Lower leg skin (tissue), 3 donors: ENCODE measurements at regions not wholly inside any gene's neighbourhood (a gene's known extent, or its start where the extent isn't known, plus 50 kb on each side); places are given as distances from the start of the nearest gene placed in this dataset.

Experiments
- CTCF ChIP-seq, 3 donors: fragments of 450-650 bp; IDR thresholded peaks; one replicate each; pipeline ENCODE4 v1.5.1; 2016; ENCODE audit warnings: antibody characterized with exemption in 3 of 3, mild to moderate bottlenecking in 3 of 3, moderate library complexity in 2 of 3
- POLR2A ChIP-seq, 2 donors: fragments of 450-650 bp; IDR thresholded peaks; one replicate each; pipeline ENCODE4 v1.6.1; 2016 to 2017; ENCODE audit warnings: antibody characterized with exemption in 2 of 2, mild to moderate bottlenecking in 1 of 2, moderate library complexity in 1 of 2

GRCh38 chrX:8919801-8920200 is 114.1 kb downstream of the FAM9B start:
- TF ChIP-seq POLR2A (IDR thresholded peaks at IDR 0.05) (no peak), CTCF (IDR thresholded peaks at IDR 0.05) (no peak)
